ENCODE measurements at regions not wholly inside any gene's neighbourhood (a gene's known extent, or its start where the extent isn't known, plus 50 kb on each side); places are given as distances from the start of the nearest gene placed in this dataset.

DNA sequence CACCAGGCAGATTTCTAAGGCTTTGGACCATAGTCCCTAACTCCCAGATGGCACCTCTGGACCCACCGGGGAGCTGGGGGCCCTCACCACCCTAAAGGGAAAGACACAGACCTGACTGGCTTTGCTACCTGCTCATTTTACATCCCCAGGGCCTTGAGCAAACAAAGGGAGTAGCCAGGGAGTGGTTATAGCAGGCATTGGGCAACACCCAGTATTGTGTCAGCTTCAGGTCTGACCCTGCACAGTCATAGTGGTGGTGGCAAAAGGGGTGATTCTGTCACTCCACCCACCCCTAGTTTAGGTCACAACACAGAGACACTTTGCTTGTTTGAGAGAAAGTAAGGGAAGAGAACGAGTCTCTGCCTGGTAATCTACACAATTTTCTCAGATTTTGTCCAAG, 352.5 kb downstream of the DIPK2A start:
- DNase-seq (ENCODE audit: low spot score in 2 of 2): no peak
- 73 to 82% methylated on average over 2 of the region's 2 CpGs for WGBS, 2 donors
- H3K4me3 ChIP-seq (ENCODE audit: low read depth, poor library complexity, severe bottlenecking): no peak overlapping the region
- intact Hi-C loops (cut with DNase I; ENCODE audit: low total_unique reads): no loop called here
- TF ChIP-seq, protein P1, sequence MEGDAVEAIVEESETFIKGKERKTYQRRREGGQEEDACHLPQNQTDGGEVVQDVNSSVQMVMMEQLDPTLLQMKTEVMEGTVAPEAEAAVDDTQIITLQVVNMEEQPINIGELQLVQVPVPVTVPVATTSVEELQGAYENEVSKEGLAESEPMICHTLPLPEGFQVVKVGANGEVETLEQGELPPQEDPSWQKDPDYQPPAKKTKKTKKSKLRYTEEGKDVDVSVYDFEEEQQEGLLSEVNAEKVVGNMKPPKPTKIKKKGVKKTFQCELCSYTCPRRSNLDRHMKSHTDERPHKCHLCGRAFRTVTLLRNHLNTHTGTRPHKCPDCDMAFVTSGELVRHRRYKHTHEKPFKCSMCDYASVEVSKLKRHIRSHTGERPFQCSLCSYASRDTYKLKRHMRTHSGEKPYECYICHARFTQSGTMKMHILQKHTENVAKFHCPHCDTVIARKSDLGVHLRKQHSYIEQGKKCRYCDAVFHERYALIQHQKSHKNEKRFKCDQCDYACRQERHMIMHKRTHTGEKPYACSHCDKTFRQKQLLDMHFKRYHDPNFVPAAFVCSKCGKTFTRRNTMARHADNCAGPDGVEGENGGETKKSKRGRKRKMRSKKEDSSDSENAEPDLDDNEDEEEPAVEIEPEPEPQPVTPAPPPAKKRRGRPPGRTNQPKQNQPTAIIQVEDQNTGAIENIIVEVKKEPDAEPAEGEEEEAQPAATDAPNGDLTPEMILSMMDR (IDR thresholded peaks at IDR 0.05): no peak
- no peak for TF ChIP-seq POLR2A (IDR thresholded peaks at IDR 0.05)

DNA sequence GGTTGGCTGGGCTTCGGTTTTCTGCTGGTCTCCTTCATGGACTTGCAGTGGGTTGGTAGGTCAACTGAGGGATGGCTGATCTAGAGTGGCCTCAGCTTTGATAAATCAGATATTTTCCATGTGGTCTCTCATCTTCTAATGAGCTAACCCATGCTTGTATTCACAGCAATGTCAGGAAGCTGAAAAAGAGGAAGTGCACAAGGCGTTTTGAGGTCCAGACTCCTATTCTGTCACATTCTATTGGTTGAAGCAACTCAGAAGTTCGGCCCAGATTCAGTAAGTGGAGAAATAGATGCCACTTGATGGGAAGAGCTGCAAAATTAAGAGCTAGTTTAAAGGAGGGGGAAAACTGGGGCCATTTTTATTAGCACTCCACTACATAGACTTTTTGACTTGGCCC, 361.2 kb downstream of the DIPK2A start:
- 81 to 87% methylated on average over 3 of the region's 3 CpGs for WGBS, 2 donors
- intact Hi-C loops (cut with DNase I; ENCODE audit: low total_unique reads): no loop called here
- TF ChIP-seq, protein P1 (IDR thresholded peaks at IDR 0.05): no peak
- no peak for TF ChIP-seq POLR2A (IDR thresholded peaks at IDR 0.05)
- H3K4me3 ChIP-seq (ENCODE audit: low read depth, poor library complexity, severe bottlenecking): no peak overlapping the region
- DNase-seq (ENCODE audit: low spot score in 2 of 2): no peak

DNA sequence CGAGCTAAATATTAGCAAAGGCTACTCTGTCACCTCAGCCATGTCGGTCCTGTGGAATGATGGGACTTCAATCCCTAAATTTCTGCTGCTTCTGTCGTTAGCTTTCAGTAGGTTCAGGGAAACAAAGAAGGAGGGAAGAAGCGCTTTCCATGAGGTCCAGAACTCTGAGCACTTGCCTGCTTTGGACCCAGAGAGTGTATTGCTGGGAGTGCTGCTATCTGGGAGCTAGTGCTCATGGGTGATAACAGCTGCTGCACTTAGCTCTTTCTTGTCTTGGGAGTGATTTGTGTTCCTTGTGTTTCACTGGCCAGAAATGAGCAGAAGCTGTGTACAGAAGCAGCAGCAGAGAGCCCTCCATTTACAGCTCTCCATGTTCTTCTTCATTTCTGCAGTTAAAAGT, 369.8 kb downstream of the DIPK2A start:
- WGBS, 2 donors: 65 to 86% methylated on average over 4 of the region's 4 CpGs
- TF ChIP-seq POLR2A (IDR thresholded peaks at IDR 0.05): no peak
- TF ChIP-seq, protein P1 (IDR thresholded peaks at IDR 0.05): no peak
- intact Hi-C loops (cut with DNase I; ENCODE audit: low total_unique reads): no loop called here
- DNase-seq (ENCODE audit: low spot score in 2 of 2): no peak
- H3K4me3 ChIP-seq (ENCODE audit: low read depth, poor library complexity, severe bottlenecking): no peak overlapping the region

DNA sequence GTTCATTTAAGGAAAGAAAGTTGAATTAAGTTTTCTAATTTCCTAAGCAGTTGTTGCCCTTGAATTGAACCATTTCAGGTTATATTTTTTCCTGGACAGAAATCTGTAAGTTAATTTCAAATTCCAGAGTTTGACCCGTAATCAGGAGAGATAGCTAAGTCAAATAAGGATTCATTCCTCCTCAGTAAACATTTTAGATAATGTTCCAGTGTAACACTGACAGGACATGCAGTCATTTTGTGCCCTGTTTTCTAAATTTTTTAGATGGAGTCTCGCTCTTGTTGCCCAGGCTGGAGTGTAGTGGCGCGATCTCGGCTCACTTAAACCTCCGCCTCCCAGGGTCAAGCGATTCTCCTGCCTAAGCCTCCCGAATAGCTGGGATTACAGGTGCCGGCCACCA, 371.7 kb downstream of the DIPK2A start:
- TF ChIP-seq, protein P1 (IDR thresholded peaks at IDR 0.05): no peak
- TF ChIP-seq POLR2A (IDR thresholded peaks at IDR 0.05): no peak
- intact Hi-C loops (cut with DNase I; ENCODE audit: low total_unique reads): no loop called here
- WGBS, 2 donors: 96% methylated on average over 9 of the region's 9 CpGs
- H3K4me3 ChIP-seq (ENCODE audit: low read depth, poor library complexity, severe bottlenecking): no peak overlapping the region
- DNase-seq (ENCODE audit: low spot score in 2 of 2): no peak

DNA sequence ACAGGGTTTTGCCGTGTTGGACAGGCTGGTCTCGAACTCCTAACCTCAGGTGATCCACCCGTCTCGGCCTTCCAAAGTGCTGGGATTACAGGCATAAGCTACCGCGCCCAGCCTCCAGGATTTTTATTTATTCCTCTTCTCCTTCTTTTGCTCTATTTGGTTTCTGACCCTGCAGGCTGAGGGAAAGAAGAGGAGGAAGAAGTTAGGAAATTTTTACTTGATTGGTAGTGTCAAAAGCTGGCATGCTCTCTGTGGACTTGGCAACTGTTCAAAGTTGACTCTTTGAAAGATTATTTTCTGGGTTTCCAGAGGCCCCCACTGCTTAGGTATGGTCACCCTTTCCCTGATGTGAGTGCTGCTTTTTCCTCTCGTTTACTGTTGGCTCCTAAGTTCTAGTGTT, 372.2 kb downstream of the DIPK2A start:
- no peak for TF ChIP-seq POLR2A (IDR thresholded peaks at IDR 0.05)
- TF ChIP-seq, protein P1 (IDR thresholded peaks at IDR 0.05): no peak
- H3K4me3 ChIP-seq (ENCODE audit: low read depth, poor library complexity, severe bottlenecking): no peak overlapping the region
- intact Hi-C loops (cut with DNase I; ENCODE audit: low total_unique reads): no loop called here
- WGBS, 2 donors: 84 to 86% methylated on average over 7 of the region's 7 CpGs
- DNase-seq (ENCODE audit: low spot score in 2 of 2): no peak

DNA sequence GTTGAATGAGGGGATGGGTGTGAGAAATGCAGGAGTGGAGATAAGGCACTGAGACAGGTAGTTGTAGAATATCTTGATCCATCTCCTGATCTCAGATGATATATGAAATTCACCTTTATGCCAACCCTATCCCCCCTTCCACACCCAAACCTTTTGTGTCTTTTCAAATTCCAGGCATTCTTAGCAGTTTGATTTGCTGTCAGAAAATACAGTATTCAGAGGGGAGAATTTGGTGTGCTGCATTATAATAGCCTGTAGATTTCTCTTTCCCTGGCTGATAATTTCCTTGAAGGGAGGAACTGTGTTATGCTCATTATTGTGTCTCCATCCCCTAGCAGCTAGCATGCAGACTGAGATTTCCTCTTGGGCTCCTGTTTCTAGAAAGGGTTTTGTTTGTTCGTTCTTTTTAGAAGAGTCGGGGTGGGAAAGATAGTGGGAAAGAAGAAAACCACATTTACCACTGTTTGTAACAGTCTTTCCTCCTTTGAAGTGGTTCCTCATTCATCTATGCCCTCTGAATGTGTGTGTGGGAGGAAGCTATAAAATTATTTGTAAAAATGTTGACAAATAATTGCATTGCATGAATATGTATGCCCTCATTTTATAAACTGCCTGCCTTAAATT, 373.4 kb downstream of the DIPK2A start:
- DNase-seq (ENCODE audit: low spot score in 2 of 2): no peak
- H3K4me3 ChIP-seq (ENCODE audit: low read depth, poor library complexity, severe bottlenecking): no peak overlapping the region
- intact Hi-C loops (cut with DNase I; ENCODE audit: low total_unique reads): no loop called here
- WGBS, 2 donors: 54 to 57% methylated on average over 2 of the region's 2 CpGs
- no peak for TF ChIP-seq POLR2A (IDR thresholded peaks at IDR 0.05)
- TF ChIP-seq, protein P1 (IDR thresholded peaks at IDR 0.05): no peak

Measured in lower leg skin (tissue), 4 donors.